Esophagus muscularis mucosa (tissue), 4 donors: ENCODE measurements at regions not wholly inside any gene's neighbourhood (a gene's known extent, or its start where the extent isn't known, plus 50 kb on each side); places are given as distances from the start of the nearest gene placed in this dataset.
A peak's percentile ranks its signal among the peaks of the same experiment; 100 is the strongest.

Experiments
- DNase-seq: peaks from one replicate; pipeline ENCODE4 v3.0.0-alpha.2; 2017; ENCODE audit errors: extremely low spot score
- H3K27ac ChIP-seq, 4 donors: fragments of 200-600 bp; sonication (generic); replicated peaks in 1 of 4; 1 replicate in 3 of 4; 2 replicates in 1 of 4; pipeline ENCODE4 v1.5.1; 2016 to 2019; ENCODE audit warnings: mild to moderate bottlenecking in 1 of 4
- H3K27me3 ChIP-seq, 4 donors: fragments of 200-600 bp; sonication (generic); one replicate each; pipeline versions ENCODE4 v1.5.1 to v1.6.0; 2016 to 2019
- H3K36me3 ChIP-seq, 4 donors: fragments of 200-600 bp; sonication (generic); one replicate each; pipeline ENCODE4 v1.5.1; 2016 to 2019
- H3K4me1 ChIP-seq, 4 donors: fragments of 200-600 bp; sonication (generic); one replicate each; pipeline ENCODE4 v1.5.1; 2016 to 2019
- H3K4me3 ChIP-seq, 4 donors: fragments of 200-600 bp; sonication (generic); 1 replicate in 2 of 4; 2 replicates in 2 of 4; pipeline ENCODE4 v1.5.1; 2016 to 2019; ENCODE audit warnings: mild to moderate bottlenecking in 4 of 4, moderate library complexity in 1 of 4
- H3K9me3 ChIP-seq, 4 donors: fragments of 200-600 bp; sonication (generic); 1 replicate in 3 of 4; 2 replicates in 1 of 4; pipeline ENCODE4 v1.5.1; 2016 to 2019
- CTCF ChIP-seq, 3 experiments: fragments of 200-600 bp in 2 of 3; fragments of 450-650 bp in 1 of 3; sonication (generic) in 2 of 3; IDR thresholded peaks; one replicate each; pipeline ENCODE4 v1.5.1; 2017 to 2019; ENCODE audit warnings: antibody characterized with exemption in 3 of 3, mild to moderate bottlenecking in 2 of 3, moderate library complexity in 1 of 3
- EP300 ChIP-seq: sonication (generic); formaldehyde crosslinking; IDR thresholded peaks from one replicate; pipeline ENCODE4 v1.6.1; 2017; ENCODE audit warnings: antibody characterized with exemption
- POLR2A ChIP-seq: fragments of 450-650 bp; IDR thresholded peaks from one replicate; pipeline ENCODE4 v1.6.1; 2017; ENCODE audit warnings: antibody characterized with exemption, moderate library complexity, mild to moderate bottlenecking, low read depth
- POLR2AphosphoS5 ChIP-seq, 2 donors: sonication (generic); formaldehyde crosslinking; IDR thresholded peaks; one replicate each; pipeline ENCODE4 v1.6.1; 2017; ENCODE audit warnings: antibody characterized with exemption in 2 of 2
- WGBS: methylation state at CpG from one replicate; pipeline ENCODE4 v1.1.5; 2018; 5-methylcytosine and 5-hydroxymethylcytosine counted together
- intact Hi-C: fragments of 100-400 bp; cut with DNase I; formaldehyde crosslinking; loops from one replicate; pipeline ENCODE4 v1.15.1; 2023

- no peaks in the 10 kb centered on the region for H3K9me3 ChIP-seq
- TF ChIP-seq POLR2AphosphoS5 (IDR thresholded peaks at IDR 0.05) = peak; percentile 62 to 70
- TF ChIP-seq CTCF (IDR thresholded peaks at IDR 0.05) = peak; percentile 55 to 65 (median 61)
- TF ChIP-seq EP300 = no peak
- intact Hi-C loops = loop anchor here (5.0 kb wide), 1 partner anchor 390 kb away; no protein-coding TSS in a partner anchor
- 24% methylated on average over 18 of the region's 32 CpGs for WGBS
- H3K27me3 ChIP-seq = peaks cover 0 to 2% (median 0%) of the 10 kb centered on the region in 4 donors
- H3K4me1 ChIP-seq = peaks cover 17 to 25% (median 24%) of the 10 kb centered on the region in 4 donors
- peak overlapping the region in 1 of 4 donors; percentile 14 for H3K4me3 ChIP-seq
- H3K27ac ChIP-seq = peak overlapping the region; percentile 15 to 67 (median 62)
- peak; percentile 94 for DNase-seq
- no peaks in the 10 kb centered on the region for H3K36me3 ChIP-seq
Measured at GRCh38 chr9:91036826-91037510, 235.3 kb downstream of the SYK start.

DNA sequence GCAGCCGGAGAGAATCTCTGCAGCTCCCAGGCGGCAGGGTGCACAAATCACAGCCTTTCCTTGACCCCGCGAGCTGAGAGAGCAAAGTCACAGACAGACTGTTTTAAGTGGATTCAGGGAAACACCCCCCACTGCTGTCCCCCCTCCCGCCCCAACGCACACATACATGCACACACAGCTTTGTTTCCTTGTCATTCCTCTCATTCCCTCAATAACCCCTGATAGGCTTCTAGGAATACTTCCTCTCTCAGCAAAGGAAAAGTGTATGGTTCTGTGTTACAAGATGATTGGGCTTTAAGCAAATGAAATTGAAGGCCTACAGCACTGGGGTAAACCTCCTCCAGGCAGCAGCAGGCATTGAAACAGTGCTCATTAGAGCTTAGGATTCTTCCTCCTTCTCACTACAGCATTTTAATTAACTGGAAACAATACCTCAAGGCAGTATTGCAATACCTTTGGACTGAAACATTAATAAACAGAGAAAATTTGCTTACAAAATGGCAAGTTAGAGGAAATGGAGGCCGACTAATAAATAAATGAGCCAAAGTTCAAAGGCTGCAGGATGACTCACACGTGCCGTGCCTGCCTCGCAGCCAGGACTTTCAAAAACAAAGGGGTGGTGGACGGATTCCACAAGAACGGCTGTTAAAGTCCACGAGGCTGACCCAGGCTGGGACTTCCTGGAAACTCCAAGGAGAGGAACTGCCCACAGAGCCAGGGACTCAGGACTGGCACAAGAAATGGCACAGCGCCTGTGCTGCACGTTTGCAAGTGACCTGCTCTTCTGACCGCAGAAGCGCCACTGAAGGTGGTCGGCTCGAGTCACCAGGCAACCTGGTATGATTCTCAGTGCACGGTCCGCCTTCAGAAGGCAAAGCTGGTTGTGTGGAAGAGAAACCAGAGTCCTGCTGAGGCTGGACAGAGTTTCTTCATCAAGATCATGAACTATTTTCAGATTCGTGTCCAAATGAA, 236.2 kb downstream of the SYK start:
- WGBS = 47% methylated on average over 22 of the region's 22 CpGs
- Histone ChIP-seq H3K9me3 (no peaks in the 10 kb centered on the region), H3K27me3 (no peaks in the 10 kb centered on the region), H3K36me3 (no peaks in the 10 kb centered on the region), H3K4me1 (peaks cover 17 to 25% (median 24%) of the 10 kb centered on the region in 4 donors), H3K4me3 (peak overlapping the region in 1 of 4 donors; percentile 14), H3K27ac (peak overlapping the region; percentile 15 to 67 (median 62))
- DNase-seq = peak; percentile 91
- TF ChIP-seq EP300 (no peak), POLR2AphosphoS5 (IDR thresholded peaks at IDR 0.05) (peak; percentile 55 to 66)
- intact Hi-C loops = loop anchor here (5.0 kb wide), 1 partner anchor 390 kb away; no protein-coding TSS in a partner anchor

- 89% methylated on average over 10 of the region's 10 CpGs for WGBS
- peak overlapping the region in 2 of 4 donors; percentile 60 to 67 for H3K27ac ChIP-seq
- DNase-seq = peak; percentile 70
- H3K4me3 ChIP-seq = no peak overlapping the region
- peaks cover 17 to 25% (median 24%) of the 10 kb centered on the region in 4 donors for H3K4me1 ChIP-seq
- TF ChIP-seq CTCF (IDR thresholded peaks at IDR 0.05) (no peak), EP300 (no peak), POLR2AphosphoS5 (IDR thresholded peaks at IDR 0.05) (no peak), POLR2A (no peak)
- no peaks in the 10 kb centered on the region for H3K36me3 ChIP-seq
- intact Hi-C loops = loop anchor here (5.0 kb wide), 1 partner anchor 389 kb away; no protein-coding TSS in a partner anchor
- no peaks in the 10 kb centered on the region for H3K9me3 ChIP-seq
- no peaks in the 10 kb centered on the region for H3K27me3 ChIP-seq
Measured at GRCh38 chr9:91038483-91039124, 237.0 kb downstream of the SYK start.

GRCh38 chr9:91039125-91039834, 237.7 kb downstream of the SYK start:
- no peak for TF ChIP-seq CTCF (IDR thresholded peaks at IDR 0.05)
- no peak for TF ChIP-seq POLR2AphosphoS5 (IDR thresholded peaks at IDR 0.05)
- TF ChIP-seq POLR2A = no peak
- TF ChIP-seq EP300 = no peak
- no peak overlapping the region for H3K4me3 ChIP-seq
- H3K4me1 ChIP-seq = peaks cover 17 to 25% (median 24%) of the 10 kb centered on the region in 4 donors
- no peaks in the 10 kb centered on the region for H3K36me3 ChIP-seq
- 100% methylated on average over 7 of the region's 8 CpGs for whole genome bisulfite sequencing
- H3K27ac ChIP-seq = no peak overlapping the region
- H3K9me3 ChIP-seq = no peaks in the 10 kb centered on the region
- intact Hi-C loops = loop anchor here (5.0 kb wide), 1 partner anchor 388 kb away; no protein-coding TSS in a partner anchor
- peak; percentile 89 for DNase-seq
- no peaks in the 10 kb centered on the region for H3K27me3 ChIP-seq
